HG03521 (cell line): ENCODE measurements at regions not wholly inside any gene's neighbourhood (a gene's known extent, or its start where the extent isn't known, plus 50 kb on each side); places are given as distances from the start of the nearest gene placed in this dataset.

Source experiments
- ATAC-seq: cut with Tn5 transposase; IDR thresholded peaks from one replicate; pipeline ENCODE4 v1.9.1; 2021; ENCODE audit warnings: mild to moderate bottlenecking, moderate library complexity; ENCODE audit not compliant: unreplicated experiment

- no peak for ATAC-seq
Observed at GRCh38 chr15:38164507-38164906, 88.1 kb upstream of the SPRED1 start.

DNA sequence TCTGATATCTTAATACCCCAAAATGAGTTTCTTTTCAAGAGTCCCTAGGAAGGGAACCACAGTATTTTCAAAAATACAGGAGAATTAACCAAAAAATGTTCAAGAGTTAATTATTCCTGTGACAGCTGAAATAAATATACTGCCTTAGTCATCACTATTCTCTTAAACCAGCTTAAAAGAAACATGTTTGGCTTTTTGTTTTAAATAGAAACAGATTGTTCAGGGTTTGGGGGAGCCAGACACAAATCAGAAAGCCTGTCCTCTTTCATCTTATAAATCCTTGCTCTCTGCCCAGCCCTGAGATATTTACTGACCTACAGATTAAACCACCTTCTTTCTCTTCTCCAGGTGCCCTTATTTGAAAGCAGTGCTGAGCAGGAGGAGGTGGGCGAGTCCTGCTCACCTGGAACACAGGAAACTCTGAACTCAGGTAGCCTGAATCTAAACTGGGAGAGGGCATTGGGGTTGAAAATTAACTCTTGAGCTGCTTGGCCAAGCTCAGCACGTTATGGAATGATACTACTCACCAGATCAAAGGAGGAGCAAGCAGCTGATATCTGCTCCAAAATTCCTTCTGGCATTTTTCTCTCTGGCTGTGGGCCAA, 84.1 kb upstream of the SPRED1 start:
- ATAC-seq = no peak

- no peak for ATAC-seq
Observed at GRCh38 chr15:38171973-38172372, 80.7 kb upstream of the SPRED1 start.

- ATAC-seq = no peak
Observed at GRCh38 chr15:38174691-38175090, 77.9 kb upstream of the SPRED1 start.

DNA sequence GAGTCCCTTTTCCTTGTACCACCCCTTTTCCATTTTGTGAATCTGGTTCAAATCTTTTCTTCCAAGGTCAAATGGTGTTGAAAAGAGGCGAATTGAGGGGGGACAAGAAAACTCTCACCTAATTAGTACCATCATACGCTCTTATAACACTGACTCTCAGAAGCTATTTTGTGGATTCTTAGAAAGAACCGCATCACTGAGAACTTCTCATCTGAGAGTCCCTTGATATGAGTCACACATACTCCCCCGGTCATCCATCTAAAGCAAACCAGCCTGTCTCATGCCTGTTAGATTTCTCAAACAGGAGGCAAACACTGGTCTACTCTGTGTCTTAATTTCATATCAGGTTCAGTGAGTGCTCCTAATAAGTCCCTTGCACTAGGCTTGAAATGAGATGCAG, 76.5 kb upstream of the SPRED1 start:
- peak; percentile 69 for ATAC-seq

- no peak for ATAC-seq
Observed at GRCh38 chr15:38176691-38177090, 75.9 kb upstream of the SPRED1 start.

DNA sequence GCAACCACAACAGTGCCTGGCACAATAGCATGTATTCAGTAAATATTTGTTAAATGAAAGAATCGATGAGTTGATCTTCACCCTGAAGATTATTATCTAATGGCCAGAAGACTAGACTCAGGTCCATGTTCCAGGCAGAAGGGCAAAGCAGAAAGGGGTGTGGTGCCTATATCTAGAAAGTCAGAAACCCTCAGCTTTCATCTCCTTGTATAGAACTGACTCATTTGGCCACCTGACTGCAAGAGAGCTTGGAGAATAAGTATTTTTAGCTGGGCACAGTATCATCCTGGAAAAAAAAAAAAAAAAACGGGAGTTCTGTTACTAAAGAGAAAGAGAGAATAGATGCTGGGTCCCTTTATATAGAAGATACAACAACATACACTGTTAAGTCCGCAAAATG, 69.7 kb upstream of the SPRED1 start:
- ATAC-seq = no peak

DNA sequence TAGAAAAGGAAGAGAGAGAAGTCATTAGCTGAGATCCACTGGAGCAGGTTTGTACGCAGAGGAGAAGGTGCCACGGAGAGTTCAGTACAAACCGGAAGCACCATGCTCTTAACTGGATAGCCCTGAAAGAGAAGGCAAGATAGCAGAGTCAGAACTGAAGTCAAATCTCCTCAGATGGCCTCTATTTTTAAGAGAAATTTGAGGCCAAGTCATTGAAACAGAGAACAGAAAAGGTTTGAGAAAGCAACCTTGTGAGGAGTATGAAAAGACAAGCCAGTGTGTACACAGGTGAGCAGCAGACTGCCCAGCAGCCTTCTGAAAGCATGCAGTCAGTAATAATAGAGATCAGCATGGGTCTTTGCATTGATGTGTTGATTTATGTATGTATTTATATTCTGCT, 66.1 kb upstream of the SPRED1 start:
- ATAC-seq = no peak

- ATAC-seq = no peak
Observed at GRCh38 chr15:38187630-38188313, 64.9 kb upstream of the SPRED1 start.

GRCh38 chr15:38189671-38190295, 62.9 kb upstream of the SPRED1 start:
- ATAC-seq = no peak

DNA sequence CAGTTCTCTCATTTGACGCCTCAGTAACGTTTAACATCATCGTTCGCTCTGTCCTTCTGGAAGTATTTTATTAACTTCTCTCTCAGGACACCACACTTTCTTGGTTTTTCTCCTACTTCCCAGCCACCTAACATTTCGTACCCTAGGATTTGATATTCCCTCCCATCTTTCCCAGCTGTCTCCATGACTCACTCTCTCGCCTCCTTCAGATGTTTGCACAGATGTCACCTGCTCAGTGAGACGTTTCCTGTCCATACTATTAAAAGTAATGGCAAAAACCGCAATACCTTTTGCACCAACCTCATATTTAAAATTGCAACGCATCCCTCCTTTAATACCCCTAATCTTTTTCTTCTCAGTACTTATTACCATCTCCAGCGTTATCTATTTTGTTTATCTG, 62.1 kb upstream of the SPRED1 start:
- ATAC-seq = no peak

DNA sequence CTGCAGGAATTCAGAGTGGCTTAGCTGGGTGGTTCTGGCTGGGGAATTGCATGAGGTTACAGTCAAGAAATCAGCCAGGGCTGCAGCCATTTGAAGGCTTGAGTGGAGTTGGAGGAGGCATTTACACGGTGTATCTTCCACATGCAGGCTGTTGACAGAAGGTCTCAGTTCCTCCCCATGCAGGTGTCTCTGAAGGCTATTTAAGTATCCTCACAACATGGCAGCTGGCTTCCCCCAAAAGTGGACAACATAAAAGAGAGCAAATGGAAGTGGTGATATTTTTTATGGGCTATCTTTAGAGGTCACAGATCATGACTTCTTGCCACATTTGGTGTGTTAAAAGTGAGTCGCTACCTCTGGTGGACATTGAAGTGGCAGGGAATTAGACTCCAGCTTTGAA, 60.1 kb upstream of the SPRED1 start:
- ATAC-seq = no peak

- ATAC-seq = no peak
Observed at GRCh38 chr15:38193496-38193895, 59.1 kb upstream of the SPRED1 start.

DNA sequence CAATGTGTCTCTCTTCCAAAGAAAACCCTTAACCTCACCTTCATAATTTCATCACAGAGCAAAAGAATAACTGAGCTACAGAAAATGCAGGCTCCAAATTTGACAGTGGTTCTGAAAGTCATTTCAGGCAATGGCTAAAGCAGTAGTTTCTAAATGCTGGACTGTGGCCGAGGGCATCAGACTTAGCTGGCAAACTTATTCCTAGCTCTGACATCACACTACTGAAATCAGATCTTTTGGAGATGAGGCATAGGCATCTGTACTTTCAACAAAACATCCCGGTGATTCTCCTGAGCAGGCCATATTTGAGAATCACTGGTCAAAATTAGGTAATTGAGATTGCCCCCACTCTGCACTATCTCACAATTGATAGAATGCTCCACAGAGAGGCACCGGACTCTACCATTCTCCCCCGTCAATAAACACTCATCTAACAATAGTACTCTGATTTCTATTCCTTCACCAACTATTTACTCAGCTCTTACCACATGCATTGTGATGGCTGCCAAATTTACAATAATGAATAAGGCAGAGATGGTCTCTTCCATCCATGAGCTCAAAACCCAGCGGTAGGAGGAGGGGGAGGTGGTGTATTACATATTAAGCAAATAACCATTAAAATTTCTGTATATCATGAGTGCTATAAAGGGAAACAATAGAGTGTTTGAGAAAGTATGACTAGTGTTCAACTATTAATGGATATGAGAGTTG, 57.3 kb upstream of the SPRED1 start:
- ATAC-seq = no peak

DNA sequence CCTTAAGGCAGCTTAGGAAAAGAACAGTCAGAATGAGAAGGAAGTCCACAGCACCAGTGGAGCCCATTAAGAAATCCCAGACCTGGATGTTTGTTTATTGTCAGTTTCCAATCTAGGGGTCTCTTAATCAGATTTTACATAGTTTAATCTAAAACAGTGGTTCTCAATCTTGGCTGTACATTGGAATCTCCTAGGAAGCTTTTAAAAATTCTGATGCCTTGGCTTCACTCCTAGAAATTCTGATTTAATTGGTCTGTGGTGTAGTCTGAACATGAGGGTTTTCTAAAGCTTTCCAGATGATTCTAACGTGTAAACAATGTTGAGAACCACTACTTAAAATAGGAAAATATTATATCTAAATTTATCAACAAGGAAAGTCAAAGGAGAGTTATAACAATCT, 56.6 kb upstream of the SPRED1 start:
- no peak for ATAC-seq

GRCh38 chr15:38197553-38197952, 55.1 kb upstream of the SPRED1 start:
- no peak for ATAC-seq

- ATAC-seq = no peak
Observed at GRCh38 chr15:38201714-38202113, 50.9 kb upstream of the SPRED1 start.

- ATAC-seq = no peak
Observed at GRCh38 chr15:38202361-38202760, 50.3 kb upstream of the SPRED1 start.
